ENCODE measurements at regions not wholly inside any gene's neighbourhood (a gene's known extent, or its start where the extent isn't known, plus 50 kb on each side); places are given as distances from the start of the nearest gene placed in this dataset.

DNA sequence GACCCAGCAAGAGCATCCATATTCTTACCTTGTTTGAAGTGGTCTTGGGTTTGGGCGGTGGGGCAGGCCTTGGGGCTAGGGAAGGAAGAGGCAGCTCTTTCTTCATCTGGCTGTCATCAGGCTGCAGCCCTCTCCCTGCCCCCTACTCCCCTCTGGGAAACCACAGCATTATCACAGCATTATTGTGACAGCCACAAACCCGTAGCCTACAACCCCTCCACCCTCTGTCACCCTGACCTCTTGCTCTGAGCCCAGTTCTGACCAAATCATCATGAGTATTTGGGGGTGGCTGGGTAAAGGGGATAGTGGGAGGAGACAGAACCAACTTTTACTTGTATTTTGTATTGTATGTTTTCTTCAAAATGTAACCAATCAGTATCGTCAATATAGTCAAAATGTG, 94.3 kb upstream of the ARRDC3 start:
- DNase-seq (ENCODE audit: low read depth), result no peak
- TF ChIP-seq CTCF (IDR thresholded peaks at IDR 0.05; ENCODE audit: control insufficient read depth, insufficient read depth, low read depth, low read length, missing control alignments), result no peak
- no peak overlapping the region for H3K4me3 ChIP-seq (ENCODE audit: control insufficient read depth, low read depth, low read length)

DNA sequence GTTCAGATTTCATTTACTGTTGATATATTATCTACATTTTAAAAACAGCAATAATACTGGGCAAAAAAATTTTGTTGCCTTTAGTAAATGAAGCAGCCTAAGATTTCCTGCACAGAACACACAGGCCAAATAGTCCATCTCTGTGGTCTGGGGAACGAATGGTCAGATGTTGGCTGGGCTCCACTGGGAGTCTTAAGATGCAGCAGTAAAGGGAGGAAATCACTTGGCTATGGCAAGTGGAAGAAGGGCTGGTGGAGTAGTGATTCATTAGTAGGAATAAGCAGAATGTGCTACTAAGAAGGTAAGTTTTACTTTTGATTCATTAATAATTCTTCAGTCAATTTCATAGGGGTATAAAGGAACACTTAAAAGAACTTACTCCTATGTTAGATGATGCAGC, 91.1 kb upstream of the ARRDC3 start:
- no peak for DNase-seq (ENCODE audit: low read depth)
- no peak for TF ChIP-seq CTCF (IDR thresholded peaks at IDR 0.05; ENCODE audit: control insufficient read depth, insufficient read depth, low read depth, low read length, missing control alignments)
- no peak overlapping the region for H3K4me3 ChIP-seq (ENCODE audit: control insufficient read depth, low read depth, low read length)

- no peak for DNase-seq (ENCODE audit: low read depth)
- no peak overlapping the region for H3K4me3 ChIP-seq (ENCODE audit: control insufficient read depth, low read depth, low read length)
These were observed 89.5 kb upstream of the ARRDC3 start for GRCh38 chr5:91472631-91473030.

GRCh38 chr5:91469517-91470165, 86.5 kb upstream of the ARRDC3 start:
- TF ChIP-seq CTCF (IDR thresholded peaks at IDR 0.05; ENCODE audit: control insufficient read depth, insufficient read depth, low read depth, low read length, missing control alignments), result no peak
- H3K4me3 ChIP-seq (ENCODE audit: control insufficient read depth, low read depth, low read length), result no peak overlapping the region
- DNase-seq (ENCODE audit: low read depth), result no peak

More at GRCh38 chr5:91472631-91473030, 89.5 kb upstream of the ARRDC3 start:
- no peak for TF ChIP-seq CTCF (IDR thresholded peaks at IDR 0.05; ENCODE audit: control insufficient read depth, insufficient read depth, low read depth, low read length, missing control alignments)

DNA sequence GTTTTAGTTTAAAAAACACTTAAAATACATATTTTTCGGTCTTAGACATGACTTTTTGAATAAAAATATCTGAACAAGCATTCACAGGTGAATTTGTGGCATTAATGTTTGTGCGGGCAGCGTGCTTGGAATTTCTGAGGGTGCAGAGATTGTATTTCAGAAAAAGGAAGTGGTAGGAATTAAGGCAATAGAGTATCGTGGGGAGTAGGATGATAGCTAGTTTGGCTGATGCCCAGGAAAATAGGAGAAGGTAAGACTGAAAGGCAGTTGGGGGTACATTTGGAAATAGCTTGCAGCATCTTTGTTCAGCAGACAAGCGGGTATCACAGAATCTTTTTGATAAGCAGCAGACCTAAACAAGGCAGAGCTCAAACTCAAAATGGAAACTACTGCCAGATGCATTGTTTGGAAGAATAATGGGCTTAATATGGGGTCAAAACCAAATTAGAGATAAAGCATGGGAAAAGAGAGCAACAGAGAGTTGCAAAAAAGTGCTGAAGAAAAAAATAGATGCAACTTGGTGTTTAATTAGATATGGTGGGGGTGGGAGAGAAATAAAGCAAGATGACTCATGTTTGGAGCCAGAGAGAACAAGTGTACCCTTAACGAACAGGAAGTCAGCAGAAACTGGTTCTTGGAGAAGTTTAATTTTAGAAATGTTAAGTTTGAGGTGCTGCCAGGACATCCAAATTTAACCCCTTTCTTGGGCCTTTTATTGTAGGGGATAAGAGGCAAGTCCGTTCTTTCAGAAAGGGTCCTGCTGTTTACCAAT, 85.7 kb upstream of the ARRDC3 start:
- no peak overlapping the region for H3K4me3 ChIP-seq (ENCODE audit: control insufficient read depth, low read depth, low read length)
- no peak for DNase-seq (ENCODE audit: low read depth)
- TF ChIP-seq CTCF (IDR thresholded peaks at IDR 0.05; ENCODE audit: control insufficient read depth, insufficient read depth, low read depth, low read length, missing control alignments), result no peak

- TF ChIP-seq CTCF (IDR thresholded peaks at IDR 0.05; ENCODE audit: control insufficient read depth, insufficient read depth, low read depth, low read length, missing control alignments), result no peak
- no peak overlapping the region for H3K4me3 ChIP-seq (ENCODE audit: control insufficient read depth, low read depth, low read length)
- DNase-seq (ENCODE audit: low read depth), result no peak
These were observed 81.9 kb upstream of the ARRDC3 start for GRCh38 chr5:91464886-91465646.

Data from AG09309 (cell line).